ENCODE measurements at regions not wholly inside any gene's neighbourhood (a gene's known extent, or its start where the extent isn't known, plus 50 kb on each side); places are given as distances from the start of the nearest gene placed in this dataset.
"Not testable (repeated sequence)": the region's sequence is repeated elsewhere in the genome, so short reads cannot be mapped to it uniquely, and the experiment has no call there.

GRCh38 chr3:66904831-66905493 lies 93.1 kb upstream of the KBTBD8 start:
- Mint-ChIP-seq H3K27me3 (no peaks in the 10 kb centered on the region), H3K4me3 (no peak overlapping the region), H3K27ac (no peak overlapping the region), H3K9me3 (peaks cover 29% of the 10 kb centered on the region), H3K36me3 (ENCODE audit: low read depth) (no peaks in the 10 kb centered on the region), H3K4me1 (ENCODE audit: low read depth) (peaks cover 5% of the 10 kb centered on the region)
- intact Hi-C loops (cut with micrococcal nuclease), result no loop called here

- Mint-ChIP-seq H3K27me3 (no peaks in the 10 kb centered on the region), H3K4me1 (ENCODE audit: low read depth) (peaks cover 5% of the 10 kb centered on the region), H3K36me3 (ENCODE audit: low read depth) (no peaks in the 10 kb centered on the region), H3K9me3 (peaks cover 9% of the 10 kb centered on the region), H3K27ac (no peak overlapping the region), H3K4me3 (no peak overlapping the region)
- intact Hi-C loops (cut with micrococcal nuclease), result no loop called here
These were observed 91.0 kb upstream of the KBTBD8 start for GRCh38 chr3:66907136-66907535.

- intact Hi-C loops (cut with micrococcal nuclease), result no loop called here
- peaks cover 23% of the 10 kb centered on the region for H3K9me3 Mint-ChIP-seq
- no peaks in the 10 kb centered on the region for H3K27me3 Mint-ChIP-seq
- no peak overlapping the region for H3K4me3 Mint-ChIP-seq
- H3K4me1 Mint-ChIP-seq (ENCODE audit: low read depth), result no peaks in the 10 kb centered on the region
- no peak overlapping the region for H3K27ac Mint-ChIP-seq
- no peaks in the 10 kb centered on the region for H3K36me3 Mint-ChIP-seq (ENCODE audit: low read depth)
These were observed 87.6 kb upstream of the KBTBD8 start for GRCh38 chr3:66910266-66911055.

GRCh38 chr3:66912306-66912705 lies 85.8 kb upstream of the KBTBD8 start:
- intact Hi-C loops (cut with micrococcal nuclease), result no loop called here

DNA sequence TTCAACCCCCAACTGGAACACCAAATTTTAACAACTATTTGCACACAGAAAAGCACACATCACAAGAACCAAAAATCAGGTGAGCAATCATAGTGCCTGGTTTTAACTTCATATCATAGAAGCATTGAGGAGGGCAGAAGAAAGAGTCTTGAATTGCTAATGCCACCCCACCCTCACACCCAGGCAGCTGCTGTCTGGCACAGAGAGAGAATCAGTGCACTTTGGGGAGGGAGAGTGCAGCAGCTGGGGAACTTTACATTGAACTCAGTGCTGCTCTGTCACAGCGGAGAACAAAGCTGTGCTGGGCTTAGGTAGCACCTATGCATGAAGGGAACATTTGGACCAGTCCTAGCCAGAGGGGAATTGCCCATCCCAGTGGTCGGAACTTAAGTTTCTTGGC lies 76.0 kb upstream of the KBTBD8 start:
- H3K36me3 Mint-ChIP-seq (ENCODE audit: low read depth), result no peaks in the 10 kb centered on the region
- no peak overlapping the region for H3K4me3 Mint-ChIP-seq
- H3K9me3 Mint-ChIP-seq, result peaks cover 11% of the 10 kb centered on the region
- intact Hi-C loops (cut with micrococcal nuclease), result no loop called here
- no peaks in the 10 kb centered on the region for H3K4me1 Mint-ChIP-seq (ENCODE audit: low read depth)
- no peak overlapping the region for H3K27ac Mint-ChIP-seq
- peaks cover 1% of the 10 kb centered on the region for H3K27me3 Mint-ChIP-seq

More at GRCh38 chr3:66912306-66912705, 85.8 kb upstream of the KBTBD8 start:
- Mint-ChIP-seq H3K36me3 (ENCODE audit: low read depth) (no peaks in the 10 kb centered on the region), H3K27me3 (no peaks in the 10 kb centered on the region), H3K4me1 (ENCODE audit: low read depth) (no peaks in the 10 kb centered on the region), H3K9me3 (peaks cover 39% of the 10 kb centered on the region), H3K4me3 (no peak overlapping the region), H3K27ac (no peak overlapping the region)

- Mint-ChIP-seq H3K27ac (no peak overlapping the region), H3K27me3 (peaks cover 1% of the 10 kb centered on the region), H3K9me3 (peaks cover 11% of the 10 kb centered on the region), H3K36me3 (ENCODE audit: low read depth) (no peaks in the 10 kb centered on the region), H3K4me3 (no peak overlapping the region), H3K4me1 (ENCODE audit: low read depth) (no peaks in the 10 kb centered on the region)
- intact Hi-C loops (cut with micrococcal nuclease), result no loop called here
These were observed 74.1 kb upstream of the KBTBD8 start for GRCh38 chr3:66923969-66924368.

DNA sequence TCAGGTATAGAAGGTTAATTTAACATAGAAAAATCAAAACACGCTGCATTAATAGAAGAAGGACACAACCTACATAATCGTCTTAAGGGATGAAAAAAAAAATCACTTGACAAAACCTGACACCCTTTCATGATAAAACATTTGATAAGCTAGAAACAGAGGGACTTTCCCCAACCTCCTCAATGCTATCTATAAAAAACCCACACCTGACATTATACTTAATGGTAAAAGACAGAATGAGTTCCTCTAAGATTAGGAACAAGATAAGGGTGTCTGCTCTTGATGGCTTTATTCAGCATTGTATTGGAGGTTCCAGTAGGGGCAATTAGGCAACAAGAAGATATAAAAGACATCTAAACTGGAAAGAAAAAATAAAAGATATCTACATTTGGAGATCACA lies 69.9 kb upstream of the KBTBD8 start:
- no peaks in the 10 kb centered on the region for H3K36me3 Mint-ChIP-seq (ENCODE audit: low read depth)
- intact Hi-C loops (cut with micrococcal nuclease), result no loop called here
- H3K27me3 Mint-ChIP-seq, result peaks cover 3% of the 10 kb centered on the region
- no peaks in the 10 kb centered on the region for H3K4me1 Mint-ChIP-seq (ENCODE audit: low read depth)
- H3K9me3 Mint-ChIP-seq, result no peaks in the 10 kb centered on the region
- no peak overlapping the region for H3K4me3 Mint-ChIP-seq
- H3K27ac Mint-ChIP-seq, result no peak overlapping the region

DNA sequence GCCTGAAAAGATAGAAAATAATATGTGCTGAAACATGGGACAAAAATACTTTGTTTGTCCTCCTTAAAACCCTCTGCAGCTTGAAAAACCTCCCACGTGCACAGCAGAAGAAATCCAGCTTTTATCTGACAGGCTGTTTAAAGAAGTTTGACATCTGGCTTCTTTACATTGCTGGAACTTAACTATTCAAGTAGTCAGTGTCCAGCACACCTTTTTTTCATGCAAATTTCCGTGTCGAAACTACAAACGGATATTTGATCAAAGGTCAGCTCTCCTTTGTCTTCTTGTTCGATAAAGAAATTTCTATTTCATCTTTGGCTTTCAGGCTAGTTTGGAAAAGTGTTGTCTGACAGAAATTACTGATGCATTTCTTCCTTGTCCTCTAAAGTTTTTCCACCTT lies 66.8 kb upstream of the KBTBD8 start:
- Mint-ChIP-seq H3K36me3 (ENCODE audit: low read depth) (no peaks in the 10 kb centered on the region), H3K27ac (no peak overlapping the region), H3K4me1 (ENCODE audit: low read depth) (no peaks in the 10 kb centered on the region), H3K27me3 (peaks cover 4% of the 10 kb centered on the region), H3K9me3 (no peaks in the 10 kb centered on the region), H3K4me3 (no peak overlapping the region)
- intact Hi-C loops (cut with micrococcal nuclease), result no loop called here

GRCh38 chr3:66931699-66932098 lies 66.4 kb upstream of the KBTBD8 start:
- intact Hi-C loops (cut with micrococcal nuclease), result no loop called here
- Mint-ChIP-seq H3K36me3 (ENCODE audit: low read depth) (no peaks in the 10 kb centered on the region), H3K27ac (no peak overlapping the region), H3K9me3 (no peaks in the 10 kb centered on the region), H3K4me1 (ENCODE audit: low read depth) (no peaks in the 10 kb centered on the region), H3K27me3 (peaks cover 4% of the 10 kb centered on the region), H3K4me3 (no peak overlapping the region)

GRCh38 chr3:66933233-66933632 lies 64.9 kb upstream of the KBTBD8 start:
- no peak overlapping the region for H3K4me3 Mint-ChIP-seq
- H3K36me3 Mint-ChIP-seq (ENCODE audit: low read depth), result no peaks in the 10 kb centered on the region
- no peaks in the 10 kb centered on the region for H3K9me3 Mint-ChIP-seq
- no peaks in the 10 kb centered on the region for H3K4me1 Mint-ChIP-seq (ENCODE audit: low read depth)
- H3K27me3 Mint-ChIP-seq, result peaks cover 4% of the 10 kb centered on the region
- no peak overlapping the region for H3K27ac Mint-ChIP-seq
- intact Hi-C loops (cut with micrococcal nuclease), result no loop called here

DNA sequence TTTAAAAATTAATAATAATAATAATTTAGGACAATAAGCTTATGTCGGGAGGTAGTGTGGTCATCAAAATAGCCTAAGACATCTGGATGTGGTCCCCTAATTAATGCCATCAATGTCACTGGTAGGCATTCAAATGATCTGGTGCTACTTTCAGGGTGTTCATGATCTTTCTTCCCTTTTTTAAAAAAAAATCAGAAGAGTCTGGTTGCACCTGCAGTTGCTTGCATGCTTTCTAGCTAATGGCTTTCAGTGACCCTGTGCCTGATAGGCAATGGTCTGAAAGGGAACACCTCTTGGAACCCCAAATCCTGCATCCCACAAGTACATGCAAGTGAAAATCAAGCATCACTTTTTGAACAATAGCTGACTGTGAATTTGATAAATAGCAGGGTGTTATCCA lies 64.1 kb upstream of the KBTBD8 start:
- H3K36me3 Mint-ChIP-seq (ENCODE audit: low read depth), result no peaks in the 10 kb centered on the region
- intact Hi-C loops (cut with micrococcal nuclease), result no loop called here
- no peak overlapping the region for H3K4me3 Mint-ChIP-seq
- no peaks in the 10 kb centered on the region for H3K9me3 Mint-ChIP-seq
- peaks cover 4% of the 10 kb centered on the region for H3K27me3 Mint-ChIP-seq
- no peak overlapping the region for H3K27ac Mint-ChIP-seq
- H3K4me1 Mint-ChIP-seq (ENCODE audit: low read depth), result no peaks in the 10 kb centered on the region

DNA sequence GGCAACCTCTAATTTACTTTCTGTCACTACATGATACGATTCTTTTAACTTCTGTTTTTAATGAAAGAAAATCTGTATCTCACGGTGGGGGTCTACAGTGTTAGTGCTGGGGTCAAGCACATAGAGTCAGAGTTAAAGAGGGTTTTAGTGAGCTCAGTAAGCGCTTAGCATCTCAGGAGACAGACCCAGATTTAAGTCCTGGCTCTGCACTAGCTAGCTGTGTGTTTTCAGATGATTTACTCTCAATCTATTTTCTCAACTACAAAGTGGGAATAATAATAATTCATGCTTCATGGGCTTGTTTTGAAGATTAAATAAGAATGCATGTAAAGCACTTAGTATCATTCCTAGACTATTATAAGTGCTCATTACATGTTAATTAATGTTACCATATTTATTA lies 63.4 kb upstream of the KBTBD8 start:
- intact Hi-C loops (cut with micrococcal nuclease), result no loop called here
- no peak overlapping the region for H3K27ac Mint-ChIP-seq
- H3K9me3 Mint-ChIP-seq, result no peaks in the 10 kb centered on the region
- no peaks in the 10 kb centered on the region for H3K36me3 Mint-ChIP-seq (ENCODE audit: low read depth)
- no peak overlapping the region for H3K4me3 Mint-ChIP-seq
- no peaks in the 10 kb centered on the region for H3K4me1 Mint-ChIP-seq (ENCODE audit: low read depth)
- H3K27me3 Mint-ChIP-seq, result peaks cover 4% of the 10 kb centered on the region

- H3K9me3 Mint-ChIP-seq; intact Hi-C loops (cut with micrococcal nuclease); H3K4me3 Mint-ChIP-seq; H3K4me1 Mint-ChIP-seq (ENCODE audit: low read depth); H3K27ac Mint-ChIP-seq; H3K36me3 Mint-ChIP-seq (ENCODE audit: low read depth); H3K27me3 Mint-ChIP-seq: not testable (repeated sequence)
These were observed 61.1 kb upstream of the KBTBD8 start for GRCh38 chr3:66937041-66937440.

DNA sequence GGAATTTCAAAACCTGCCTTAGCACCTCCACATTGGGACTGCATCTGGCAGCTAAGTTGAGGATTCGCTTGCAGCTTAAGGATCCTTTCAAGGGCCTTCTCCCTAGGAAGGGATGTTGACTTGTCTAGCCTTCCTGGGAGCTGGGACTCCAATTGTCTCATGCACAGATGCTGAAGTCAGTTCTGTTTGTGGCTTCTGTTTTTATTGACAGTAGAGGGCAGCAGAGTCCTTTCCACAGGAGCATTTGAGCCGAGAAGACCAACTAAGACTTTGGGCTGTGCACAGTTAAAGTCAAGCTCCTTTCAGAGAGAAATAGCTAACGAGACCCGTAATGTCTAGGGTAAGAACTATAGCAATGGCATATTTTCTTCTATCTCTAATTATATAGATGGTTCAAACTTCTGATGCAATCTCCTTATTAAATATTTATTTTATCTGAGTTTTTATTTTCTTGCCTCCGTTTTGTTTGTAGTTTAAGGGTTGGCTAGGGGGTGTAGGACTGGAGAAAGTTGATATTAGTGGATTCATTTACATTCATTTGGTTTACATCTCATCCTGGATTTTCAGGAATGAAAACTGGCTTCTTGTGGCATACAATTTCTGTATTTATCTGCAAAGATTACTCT lies 59.7 kb upstream of the KBTBD8 start:
- H3K36me3 Mint-ChIP-seq (ENCODE audit: low read depth), result no peaks in the 10 kb centered on the region
- no peaks in the 10 kb centered on the region for H3K9me3 Mint-ChIP-seq
- no peak overlapping the region for H3K27ac Mint-ChIP-seq
- intact Hi-C loops (cut with micrococcal nuclease), result no loop called here
- no peak overlapping the region for H3K4me3 Mint-ChIP-seq
- peaks cover 1% of the 10 kb centered on the region for H3K27me3 Mint-ChIP-seq
- no peaks in the 10 kb centered on the region for H3K4me1 Mint-ChIP-seq (ENCODE audit: low read depth)
